GM18508 (cell line): ENCODE measurements at regions not wholly inside any gene's neighbourhood (a gene's known extent, or its start where the extent isn't known, plus 50 kb on each side); places are given as distances from the start of the nearest gene placed in this dataset.

ENCODE experiments used
- ATAC-seq: cut with Tn5 transposase; IDR thresholded peaks from one replicate; pipeline ENCODE4 v1.9.1; 2021; ENCODE audit warnings: moderate number of reproducible peaks; ENCODE audit not compliant: insufficient read depth, unreplicated experiment

DNA sequence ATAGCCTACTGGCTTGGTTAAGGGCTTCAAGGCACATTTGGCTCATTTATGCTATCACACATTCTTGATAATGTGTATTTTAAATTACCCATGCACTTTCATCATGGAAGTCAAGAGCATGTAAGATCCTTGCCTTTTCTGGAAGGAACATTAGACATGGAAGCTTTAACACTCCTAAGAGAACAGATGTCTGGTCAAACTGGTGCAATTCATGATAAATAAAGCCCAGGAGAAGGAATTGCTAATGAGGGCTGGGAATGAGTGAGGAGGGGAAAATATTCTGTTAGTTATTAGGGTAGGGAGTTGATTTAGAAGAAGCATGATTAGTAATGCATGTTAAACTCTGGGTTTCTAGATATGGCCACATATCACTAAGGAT lies 688.6 kb upstream of the CITED2 start:
- ATAC-seq: no peak

DNA sequence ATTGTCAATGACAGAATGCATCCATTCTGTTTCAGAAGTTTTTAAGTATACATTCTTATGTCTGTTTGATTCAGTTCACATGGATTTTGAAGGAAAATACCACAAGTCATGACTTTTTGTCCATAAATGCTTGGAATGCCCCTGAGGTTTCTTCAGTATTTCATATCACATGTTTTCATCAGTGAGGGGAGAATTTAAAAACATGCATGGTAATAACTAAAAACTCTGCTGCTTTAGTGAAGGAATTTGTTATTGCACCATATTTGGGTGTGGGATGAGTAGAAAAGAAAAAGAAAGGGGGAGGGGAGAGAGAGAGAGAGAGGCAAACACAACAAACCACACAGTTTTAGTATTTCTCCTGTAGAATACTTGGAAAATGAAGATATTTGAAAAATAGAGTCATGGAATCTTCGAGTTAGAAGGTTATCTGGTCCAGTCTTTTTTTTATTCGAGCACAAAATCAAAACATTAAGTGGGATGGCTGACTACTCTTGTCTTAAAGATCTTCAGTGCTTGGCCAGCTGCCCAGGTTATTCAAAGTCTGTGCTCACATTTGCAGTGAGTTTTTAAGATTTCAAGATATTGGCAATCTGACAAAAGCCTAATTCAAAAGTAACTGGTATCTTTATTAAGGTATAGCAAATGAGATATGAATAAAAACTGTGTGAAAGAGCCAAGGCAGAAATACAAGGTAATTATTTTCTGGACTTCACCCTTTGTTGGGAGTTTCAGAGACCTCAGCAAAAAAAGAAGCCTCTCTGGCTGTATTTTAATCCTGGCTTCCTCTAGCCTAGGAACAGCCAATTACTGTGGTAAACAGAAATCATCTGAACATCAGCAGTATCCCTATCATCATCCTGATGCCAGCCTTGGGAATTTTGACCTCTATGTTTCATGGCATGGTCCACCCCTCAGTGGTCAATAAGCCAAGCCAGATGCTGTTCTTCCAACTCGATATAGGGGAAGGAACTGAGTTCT lies 687.9 kb upstream of the CITED2 start:
- ATAC-seq: no peak

DNA sequence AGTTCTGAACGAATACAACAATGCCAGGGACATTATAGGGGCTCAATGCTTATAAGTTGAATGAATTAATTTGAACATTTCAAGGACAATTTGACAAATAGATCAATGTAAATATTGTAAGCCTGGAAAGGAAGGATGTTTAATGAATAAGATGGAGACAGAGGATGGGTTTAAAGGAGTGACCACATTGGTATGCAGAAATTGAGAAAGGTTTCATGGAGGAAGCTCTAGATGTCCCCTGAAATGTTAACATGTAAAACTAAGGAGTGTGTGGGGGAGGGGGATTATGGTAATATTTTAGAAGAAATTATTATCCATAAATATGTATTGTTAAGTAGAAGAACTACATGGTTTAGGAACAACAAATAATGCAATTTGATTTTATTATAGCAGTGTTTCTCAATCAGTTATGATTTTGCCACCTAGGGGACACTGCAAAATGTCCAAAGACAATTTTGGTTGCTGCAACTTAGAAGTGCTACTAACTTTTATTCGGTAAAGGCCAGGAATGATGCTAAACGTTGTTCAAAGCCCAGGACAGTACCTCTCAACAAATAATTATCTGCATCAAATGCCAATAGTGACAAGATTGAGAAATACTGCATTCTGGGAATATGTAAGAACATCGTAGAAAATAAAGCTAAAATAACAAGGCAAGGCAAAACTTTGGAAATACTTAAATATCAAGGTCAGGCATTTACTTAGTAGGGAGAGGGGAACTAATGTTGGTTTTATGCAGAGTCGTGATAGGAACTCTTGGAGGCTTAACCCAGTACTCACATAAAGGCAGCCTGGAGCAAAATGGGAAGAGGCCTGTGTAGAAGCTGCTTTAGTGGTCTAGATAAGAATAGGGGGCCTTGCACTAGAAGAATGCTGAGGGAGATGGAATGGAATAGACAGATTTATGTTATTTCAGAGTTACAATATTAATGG lies 686.9 kb upstream of the CITED2 start:
- no peak for ATAC-seq

DNA sequence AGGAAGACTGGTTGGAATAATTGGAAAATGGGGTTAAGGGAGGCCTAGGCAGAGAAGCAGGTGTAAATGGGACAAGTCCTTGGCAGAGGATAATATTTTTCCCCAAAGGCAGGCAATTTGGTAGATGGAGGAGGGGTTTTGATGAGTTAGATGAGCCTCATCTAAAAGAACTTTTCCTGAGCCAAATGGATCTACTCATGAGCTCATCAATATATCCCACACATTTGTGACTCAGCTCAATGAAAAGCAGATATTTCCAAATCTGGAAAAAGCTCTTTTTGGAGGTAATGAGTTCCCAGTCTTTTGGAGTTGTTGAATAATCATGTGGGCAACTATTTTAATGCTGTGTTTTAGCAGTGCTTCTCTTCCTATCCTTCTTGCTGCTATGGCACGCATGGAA lies 685.5 kb upstream of the CITED2 start:
- ATAC-seq: no peak

DNA sequence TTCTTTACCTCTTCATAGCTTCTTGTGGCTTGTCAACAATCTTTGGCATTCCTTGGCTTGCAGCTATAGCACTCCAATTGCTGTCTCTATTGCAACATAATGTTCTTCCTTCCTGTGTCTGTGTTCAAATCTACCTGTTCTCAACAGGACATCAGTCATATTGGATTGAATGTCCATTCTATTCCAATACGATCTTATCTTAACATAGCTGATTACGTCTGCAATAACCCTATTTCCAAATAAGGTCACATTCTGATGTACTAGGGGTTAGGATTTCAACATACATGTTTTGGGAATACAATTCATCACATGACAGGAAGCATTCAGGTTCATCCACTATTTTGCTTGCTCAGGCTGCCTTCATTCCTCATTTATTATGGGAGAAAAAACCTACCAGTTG lies 684.4 kb upstream of the CITED2 start:
- no peak for ATAC-seq

DNA sequence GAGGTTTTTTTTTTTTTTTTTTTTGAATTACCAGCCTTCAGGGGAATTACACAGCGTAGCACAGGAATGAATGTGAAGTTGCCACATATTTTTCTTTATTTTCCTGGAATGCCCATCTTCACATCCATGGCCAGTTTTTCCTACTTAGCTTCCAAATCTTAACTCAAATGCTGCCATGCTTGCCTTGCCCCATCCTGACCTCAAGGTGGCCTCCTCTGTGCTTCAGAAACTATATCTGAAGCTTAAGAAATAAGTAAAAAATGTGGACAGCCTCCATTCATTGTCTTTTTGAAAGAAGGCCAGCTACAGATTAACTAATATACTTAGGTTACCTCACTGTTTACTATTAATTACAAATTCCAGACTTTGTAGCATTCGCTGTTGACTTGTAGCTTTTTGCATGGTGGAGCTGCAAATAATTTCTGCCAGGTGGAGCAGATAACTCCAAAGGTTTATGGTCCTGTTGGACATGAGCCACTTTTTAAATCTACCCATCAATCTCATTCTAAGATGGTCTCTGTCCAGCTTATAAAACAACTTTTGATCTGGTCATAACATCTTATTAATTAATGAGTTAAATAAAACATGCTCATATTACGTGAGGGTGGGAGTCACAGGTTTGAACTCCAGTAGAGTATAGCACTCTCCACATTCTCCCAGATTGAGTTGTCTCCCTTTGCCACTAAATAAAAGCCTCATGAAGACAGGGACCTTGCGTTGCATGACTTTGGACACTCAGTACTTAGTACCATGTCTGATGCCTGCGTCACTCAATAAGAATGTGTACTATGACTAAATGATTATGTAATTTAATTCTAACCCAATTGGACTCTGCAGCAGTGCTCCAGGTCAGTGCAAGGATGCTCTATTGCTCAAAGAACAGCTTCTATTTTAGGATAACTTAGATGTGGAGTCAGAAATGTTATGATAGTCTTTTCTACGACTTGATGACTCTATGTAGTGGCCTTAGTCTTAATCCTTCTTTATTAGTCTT lies 678.6 kb upstream of the CITED2 start:
- no peak for ATAC-seq

DNA sequence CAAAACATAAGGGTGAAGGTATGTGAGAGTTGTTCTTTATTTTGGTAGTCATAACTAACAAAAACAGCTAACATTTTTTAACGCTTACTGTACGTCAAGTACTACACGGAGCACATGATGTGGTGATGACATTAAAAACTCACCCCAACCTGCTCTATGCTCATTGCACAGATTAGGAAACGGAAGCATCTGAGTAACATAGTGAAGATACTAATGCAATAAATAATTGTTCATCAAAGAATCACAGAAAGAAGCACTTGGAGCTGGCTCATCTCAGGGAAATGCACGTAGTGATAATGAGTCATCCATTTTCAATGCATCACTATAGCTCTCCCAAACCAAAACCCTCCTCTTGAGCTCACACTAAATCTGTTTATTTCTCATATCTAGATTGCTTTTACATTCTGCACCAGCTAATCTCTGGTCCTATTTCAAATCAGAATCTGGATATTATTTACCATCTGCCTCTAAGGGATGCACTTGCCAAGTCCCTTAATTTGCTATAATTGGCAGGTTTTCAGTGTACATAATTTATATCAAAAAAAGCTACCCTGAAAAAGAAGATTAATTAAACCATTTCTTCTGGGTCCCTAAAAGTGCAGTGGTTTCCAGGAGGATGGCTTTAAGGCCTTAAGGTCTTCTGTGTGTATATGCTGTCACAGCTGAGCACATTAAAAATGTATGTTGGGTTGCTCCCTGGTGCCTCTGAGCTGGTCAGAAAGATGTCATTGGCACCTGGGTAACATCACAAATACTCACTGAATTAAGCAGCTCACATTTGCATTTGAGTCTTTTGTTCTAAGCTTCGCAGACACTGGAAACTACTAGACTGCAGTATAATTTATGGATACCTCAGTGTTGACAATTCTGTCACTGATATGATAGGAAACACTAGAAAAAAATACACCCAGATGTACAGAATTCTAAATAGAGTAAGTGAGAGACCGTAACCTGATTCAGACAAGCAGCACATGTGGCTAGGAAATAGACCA lies 677.4 kb upstream of the CITED2 start:
- ATAC-seq: no peak

DNA sequence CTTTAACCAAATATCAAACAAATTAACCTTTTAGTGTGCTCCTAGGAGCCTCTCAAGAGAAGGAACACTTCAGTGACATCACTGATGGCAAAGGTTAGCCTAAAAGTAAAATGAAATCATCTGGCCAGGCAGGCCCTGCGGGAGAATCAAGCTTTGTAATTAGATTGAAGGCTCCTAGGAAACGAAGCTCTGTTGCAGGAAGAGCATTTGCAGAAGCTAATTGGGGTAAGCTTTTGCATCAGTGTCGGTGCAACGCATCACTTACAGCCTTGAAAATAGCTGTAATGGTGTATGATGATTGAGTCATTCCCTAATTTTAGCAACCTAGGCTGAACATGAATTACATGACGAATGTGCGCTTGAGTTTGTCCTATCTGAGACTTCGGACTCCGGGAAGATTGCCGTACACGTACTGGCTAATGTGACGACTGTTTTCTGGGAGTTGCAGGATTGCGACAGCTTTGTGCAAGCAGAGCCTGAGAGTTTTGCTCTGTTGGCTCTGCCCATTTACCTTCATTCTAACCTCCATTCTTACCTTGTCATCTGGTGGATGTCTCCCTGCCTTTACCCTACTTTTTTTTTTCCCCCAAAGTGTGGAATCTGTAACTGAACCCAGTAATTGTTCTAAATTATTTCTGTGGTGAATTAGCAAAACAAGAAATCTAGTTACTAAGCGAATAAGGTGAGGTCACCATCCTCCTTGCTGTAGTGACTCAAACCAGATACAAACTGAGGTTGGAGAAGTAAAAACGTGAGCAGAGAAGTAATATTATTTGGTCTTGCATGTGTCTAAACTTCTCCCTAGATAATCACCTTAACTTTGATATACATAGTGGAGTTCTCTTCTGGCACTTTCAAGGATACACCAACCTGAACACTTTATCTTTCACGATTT lies 675.9 kb upstream of the CITED2 start:
- no peak for ATAC-seq

DNA sequence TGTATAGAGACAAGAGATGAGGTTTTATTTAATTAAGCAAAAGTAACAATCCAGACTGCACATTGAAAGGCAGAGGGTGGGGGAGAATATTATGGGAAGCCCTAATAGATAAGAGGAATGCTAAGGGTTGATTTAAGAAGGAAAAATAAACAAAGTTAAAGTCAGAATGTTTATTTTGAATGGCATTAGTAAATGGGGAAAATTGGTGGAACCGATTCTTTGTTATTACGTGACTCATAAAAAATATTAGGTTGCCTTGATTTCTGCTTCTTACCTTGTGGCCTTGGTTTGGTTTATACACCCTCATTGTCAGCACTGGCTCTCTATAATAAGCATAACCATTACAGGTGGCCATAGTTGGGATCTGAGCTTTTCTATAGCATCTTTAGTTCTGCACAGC lies 674.8 kb upstream of the CITED2 start:
- no peak for ATAC-seq

DNA sequence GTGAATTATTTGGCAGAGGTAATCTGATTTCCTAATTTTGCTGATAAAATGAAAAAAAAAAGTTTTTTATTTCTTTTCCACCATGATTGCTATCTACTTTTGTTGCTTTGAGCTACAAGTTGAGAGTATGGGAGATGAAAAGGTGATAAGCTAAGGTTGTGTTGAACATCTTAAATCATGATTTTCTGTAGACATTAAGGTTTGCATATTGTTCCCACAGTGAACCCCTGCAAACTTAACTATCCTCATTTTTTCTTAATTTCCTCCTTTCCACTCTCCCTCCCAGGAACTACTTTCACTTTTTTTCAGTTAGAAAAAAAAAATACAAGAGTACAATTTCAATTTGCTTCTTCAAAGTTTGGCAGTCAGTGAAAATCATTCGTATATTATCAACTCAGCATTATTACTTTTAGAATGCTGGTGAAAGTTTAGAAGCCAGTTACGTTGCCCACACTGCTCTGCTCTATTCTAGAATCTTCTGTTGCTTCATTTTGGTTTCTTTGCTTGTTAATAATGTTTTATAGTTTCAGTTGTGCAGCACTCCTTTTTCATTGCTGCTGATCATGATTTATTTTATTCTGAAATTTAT lies 673.8 kb upstream of the CITED2 start:
- no peak for ATAC-seq

DNA sequence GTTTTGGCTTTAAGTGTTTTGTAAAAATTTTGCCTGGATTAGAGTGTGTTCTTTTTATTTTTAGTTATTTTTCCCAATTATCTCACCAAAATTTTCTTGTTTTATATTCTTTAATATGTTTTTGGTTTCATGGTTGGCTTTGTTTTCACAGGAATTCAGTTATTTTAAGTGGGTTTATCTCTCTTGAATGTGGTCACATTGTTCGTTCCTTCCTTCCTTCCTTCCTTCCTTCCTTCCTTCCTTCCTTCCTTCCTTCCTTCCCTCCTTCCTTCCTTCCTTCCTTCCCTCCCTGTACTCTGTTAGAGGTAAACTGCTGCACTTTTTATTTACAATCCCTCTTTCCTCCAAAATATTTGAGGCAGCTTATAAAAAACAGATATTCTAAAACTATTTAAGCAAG lies 672.9 kb upstream of the CITED2 start:
- ATAC-seq: no peak

DNA sequence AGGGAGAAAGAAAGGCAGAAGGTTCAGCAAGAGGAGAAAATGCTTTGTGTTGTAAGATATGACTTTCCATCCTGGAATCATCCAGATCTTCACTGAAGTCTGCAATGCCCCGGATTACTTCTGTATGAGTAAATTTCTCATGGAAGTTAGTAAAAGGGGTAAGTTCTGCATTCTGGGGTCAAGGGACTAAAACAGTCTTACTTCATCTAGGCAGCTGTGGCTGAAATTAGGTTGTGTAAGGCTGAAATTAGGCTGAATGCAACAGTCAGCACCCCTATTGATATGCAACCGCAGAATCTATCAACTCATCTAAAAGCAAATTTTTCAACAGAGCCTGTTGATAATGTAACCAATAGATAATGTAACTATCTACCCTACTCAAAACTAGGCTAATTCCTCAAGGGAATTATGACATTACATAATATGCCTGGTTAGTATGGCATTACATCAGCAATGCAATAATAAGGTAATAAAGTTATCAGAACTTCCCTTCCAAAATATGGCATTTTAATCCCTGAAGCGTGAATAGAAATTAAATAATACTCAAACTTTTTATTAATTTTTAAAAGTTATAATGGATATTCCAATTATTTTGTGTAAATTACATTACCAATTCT lies 671.7 kb upstream of the CITED2 start:
- ATAC-seq: no peak

DNA sequence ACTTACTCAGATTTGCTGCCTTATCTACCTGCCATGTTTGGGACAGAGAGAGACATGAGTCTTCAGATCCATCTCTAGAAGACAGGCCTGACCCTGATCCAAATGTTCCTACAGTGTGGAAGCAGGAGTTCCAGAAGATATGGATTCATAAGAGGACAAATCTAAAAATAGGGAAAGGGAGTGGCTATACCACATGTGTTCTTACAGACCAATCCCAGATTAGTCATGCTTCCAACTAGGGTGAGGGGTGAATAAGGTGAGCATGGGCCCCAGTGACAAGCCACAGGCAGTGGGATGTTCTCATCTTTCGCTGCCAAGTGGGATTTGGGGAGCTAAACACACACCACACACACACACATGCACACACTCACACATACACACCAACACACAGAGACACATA lies 670.7 kb upstream of the CITED2 start:
- no peak for ATAC-seq

DNA sequence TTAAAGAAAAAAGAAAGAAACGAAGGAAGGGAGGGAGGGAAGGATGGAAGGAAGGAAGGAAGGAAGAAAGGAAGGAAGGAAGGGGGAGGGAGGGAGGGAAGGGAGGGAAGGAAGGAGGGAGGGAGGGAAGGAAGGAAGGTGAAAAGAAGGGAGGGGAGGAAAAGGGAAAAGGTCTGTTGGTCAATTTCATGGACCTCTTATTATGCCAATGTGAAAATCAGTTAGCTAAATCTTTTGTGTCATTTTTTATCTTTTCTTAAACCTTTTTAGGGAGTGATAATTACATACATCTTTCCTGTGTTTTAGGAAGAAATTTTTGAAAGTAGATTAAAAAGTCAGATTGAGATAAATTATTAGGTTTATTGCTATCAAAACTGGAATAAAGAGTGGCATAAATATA lies 670.2 kb upstream of the CITED2 start:
- no peak for ATAC-seq

DNA sequence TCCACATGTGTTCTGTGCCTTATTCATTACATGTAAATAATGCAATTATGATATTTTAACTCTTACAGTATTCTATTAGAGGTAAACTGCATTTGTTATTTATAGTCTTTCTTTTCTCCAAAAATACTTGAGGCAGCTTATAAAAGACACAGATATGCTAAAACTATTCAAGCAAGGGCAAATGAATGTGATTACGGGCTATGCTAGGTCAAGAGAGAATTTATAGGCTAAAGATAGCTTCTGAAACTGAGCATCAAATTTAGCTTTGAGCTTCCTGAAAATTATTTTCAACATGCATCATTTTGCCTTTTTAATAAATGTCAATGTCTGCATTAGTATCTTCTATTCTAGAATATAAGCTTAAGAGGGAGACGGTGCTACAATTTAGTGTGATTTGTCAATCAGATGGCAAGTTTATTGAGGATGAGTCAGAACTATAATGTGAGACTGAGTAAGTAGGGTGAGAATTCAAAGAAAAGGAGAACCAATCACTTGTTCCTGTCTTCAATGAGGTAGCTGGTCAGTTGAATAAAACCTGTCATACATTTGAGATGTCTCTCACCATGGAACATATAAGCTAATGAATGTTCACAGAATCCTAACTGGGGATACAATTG lies 669.4 kb upstream of the CITED2 start:
- no peak for ATAC-seq

DNA sequence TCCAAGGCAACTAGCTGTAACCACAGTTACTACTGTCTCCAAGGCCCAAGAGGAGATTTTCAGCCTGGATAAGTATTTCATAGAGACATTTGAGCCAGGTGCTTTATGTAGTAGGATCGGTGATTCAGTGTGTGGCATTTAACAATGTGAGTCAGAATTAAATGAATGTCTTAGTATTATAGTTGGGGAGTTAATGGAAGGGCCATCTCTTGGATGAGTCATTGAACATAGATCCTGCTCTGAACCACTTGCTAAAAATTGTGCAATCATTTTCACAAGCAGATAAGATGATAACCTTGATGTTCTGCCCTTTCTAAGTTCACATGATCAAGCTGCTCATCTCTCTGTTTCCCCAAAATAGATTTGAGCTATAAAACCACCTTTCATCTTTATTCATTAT lies 668.9 kb upstream of the CITED2 start:
- ATAC-seq: no peak
